HepG2 (cell line): ENCODE measurements at regions not wholly inside any gene's neighbourhood (a gene's known extent, or its start where the extent isn't known, plus 50 kb on each side); places are given as distances from the start of the nearest gene placed in this dataset.

Source experiments
- ATAC-seq: fragments of 200-7000 bp; cut with Tn5 transposase; 3 replicates; pipeline ENCODE4 v1.9.1; 2020; ENCODE audit warnings: mild to moderate bottlenecking, moderate library complexity
- BruUV-seq: library from RNA; stranded (reverse); fragments of 400-500 nt; replicated peaks from 2 replicates; lab custom pipeline; 2021; lab: Mats Ljungman, UMichigan
- CTCF ChIA-PET: fragments of 300-600 bp; formaldehyde crosslinking; extraction: SDS; loops from one replicate; lab custom pipeline; 2021; ENCODE audit warnings: low total read pairs, inconsistent platforms, low intra/inter-chr PET ratio; lab: Yijun Ruan, JAX
- POLR2A ChIA-PET: fragments of 350-600 bp; sonication (Branson Sonifier 250); formaldehyde crosslinking; loops from one replicate; lab custom pipeline; 2020; ENCODE audit warnings: antibody characterized with exemption, inconsistent platforms; lab: Yijun Ruan, JAX
- DNase-seq: peaks from one replicate; pipeline ENCODE4 v3.0.0-alpha.2; 2015; ENCODE audit warnings: low spot score
- FAIRE-seq: peaks from 3 replicates; lab custom pipeline; 2011; peaks lifted over from hg19 to GRCh38; lab: Jason Lieb, UNC
- H2AFZ ChIP-seq: one replicate; pipeline ENCODE4 v1.6.1; 2011; ENCODE audit warnings: low read length, inconsistent platforms
- H3K27ac ChIP-seq: fragments of 300-600 bp; 3 replicates; pipeline ENCODE4 v1.8.0; 2011; ENCODE audit warnings: mixed run types, mild to moderate bottlenecking, mixed read lengths, low read length, inconsistent platforms; ENCODE audit not compliant: insufficient read depth; ENCODE audit errors: extremely low read length
- H3K27me3 ChIP-seq, 2 experiments: fragments of 200-600 bp in 1 of 2; 2 replicates in 1 of 2; 3 replicates in 1 of 2; pipeline versions ENCODE4 v1.6.0 to v1.8.0; 2011; ENCODE audit warnings: low read length in 2 of 2, mild to moderate bottlenecking in 2 of 2, moderate library complexity in 2 of 2, inconsistent platforms in 1 of 2; ENCODE audit not compliant: insufficient read depth in 2 of 2, control insufficient read depth in 1 of 2
- H3K36me3 ChIP-seq, 2 experiments: fragments of 200-600 bp in 1 of 2; replicated peaks in 1 of 2; 2 replicates in 1 of 2; 3 replicates in 1 of 2; pipeline versions ENCODE4 v1.5.1 to v1.8.0; 2011; ENCODE audit warnings: low read length in 2 of 2, inconsistent platforms in 1 of 2; ENCODE audit not compliant: insufficient read depth in 2 of 2, control insufficient read depth in 1 of 2
- H3K4me1 ChIP-seq: 2 replicates; pipeline ENCODE4 v1.5.1; 2012; ENCODE audit warnings: low read length, inconsistent platforms; ENCODE audit not compliant: insufficient read depth
- H3K4me2 ChIP-seq: 2 replicates; pipeline ENCODE4 v1.6.0; 2011; ENCODE audit warnings: low read depth, low read length, inconsistent platforms
- H3K4me3 ChIP-seq, 3 experiments: fragments of 200-600 bp in 1 of 3; sonication (generic), shearing (Covaris generic) in 1 of 3; replicated peaks in 1 of 3; 2 replicates each; pipeline ENCODE4 v1.5.1; 2011 to 2016; ENCODE audit warnings: low read length in 3 of 3, inconsistent platforms in 2 of 3, low read depth in 2 of 3, mild to moderate bottlenecking in 2 of 3, control low read depth in 1 of 3, mixed read lengths in 1 of 3; ENCODE audit not compliant: insufficient read depth in 1 of 3
- H3K79me2 ChIP-seq: one replicate; pipeline ENCODE4 v1.6.1; 2011; ENCODE audit warnings: low read length, inconsistent platforms; ENCODE audit not compliant: insufficient read depth
- H3K9ac ChIP-seq: 2 replicates; pipeline ENCODE4 v1.6.0; 2011; ENCODE audit warnings: mild to moderate bottlenecking, low read depth, low read length, inconsistent platforms; ENCODE audit not compliant: insufficient read depth
- H3K9me3 ChIP-seq: 2 replicates; pipeline ENCODE4 v1.5.1; 2012; ENCODE audit warnings: mild to moderate bottlenecking, low read length
- H4K20me1 ChIP-seq: 2 replicates; pipeline ENCODE4 v1.6.0; 2011; ENCODE audit warnings: inconsistent platforms, mild to moderate bottlenecking, low read length, moderate library complexity; ENCODE audit not compliant: insufficient read depth
- HINFP ChIP-seq: sonication (generic); formaldehyde crosslinking; IDR thresholded peaks from 2 replicates; pipeline ENCODE4 v1.4.0; 2020; ENCODE audit warnings: low read depth, mild to moderate bottlenecking, missing genetic modification reagents
- HMG20B ChIP-seq: conservative IDR thresholded peaks from 2 replicates; pipeline ENCODE4 v1.6.1; 2016; ENCODE audit warnings: missing genetic modification reagents, missing compliant biosample characterization
- NPAS2 ChIP-seq: sonication (generic); formaldehyde crosslinking; IDR thresholded peaks from 2 replicates; pipeline ENCODE4 v1.8.0; 2022; ENCODE audit warnings: mild to moderate bottlenecking, missing genetic modification reagents, borderline replicate concordance
- ONECUT2 ChIP-seq: sonication (generic); formaldehyde crosslinking; IDR thresholded peaks from 2 replicates; pipeline ENCODE4 v1.4.0; 2020; ENCODE audit warnings: missing genetic modification reagents
- PITX1 ChIP-seq: sonication (generic); formaldehyde crosslinking; IDR thresholded peaks from 2 replicates; pipeline ENCODE4 v1.5.1; 2020; ENCODE audit warnings: mild to moderate bottlenecking, missing genetic modification reagents
- SALL2 ChIP-seq: sonication (generic); formaldehyde crosslinking; IDR thresholded peaks from 2 replicates; pipeline ENCODE4 v1.8.1; 2023; ENCODE audit warnings: mild to moderate bottlenecking, missing genetic modification reagents, inconsistent platforms
- SKI ChIP-seq: fragments of 450-650 bp; IDR thresholded peaks from one replicate; pipeline ENCODE4 v1.6.1; 2018; ENCODE audit warnings: mild to moderate bottlenecking; ENCODE audit not compliant: partially characterized antibody
- SRY ChIP-seq: sonication (generic); formaldehyde crosslinking; IDR thresholded peaks from 2 replicates; pipeline ENCODE4 v1.8.0; 2022; ENCODE audit warnings: mild to moderate bottlenecking, missing genetic modification reagents
- TEF ChIP-seq: sonication (generic); formaldehyde crosslinking; IDR thresholded peaks from 2 replicates; pipeline ENCODE4 v1.5.0; 2020; ENCODE audit warnings: missing genetic modification reagents
- ZBTB10 ChIP-seq: sonication (generic); formaldehyde crosslinking; IDR thresholded peaks from 2 replicates; pipeline ENCODE4 v1.4.0; 2020; ENCODE audit warnings: missing genetic modification reagents, borderline replicate concordance
- ZFY ChIP-seq: sonication (generic); formaldehyde crosslinking; IDR thresholded peaks from 2 replicates; pipeline ENCODE4 v1.4.0; 2020; ENCODE audit warnings: missing genetic modification reagents
- ZMYM2 ChIP-seq: sonication (generic); formaldehyde crosslinking; IDR thresholded peaks from 2 replicates; pipeline ENCODE4 v1.8.0; 2022; ENCODE audit warnings: mild to moderate bottlenecking, missing genetic modification reagents
- ZNF407 ChIP-seq: sonication (generic); formaldehyde crosslinking; IDR thresholded peaks from one replicate; pipeline ENCODE4 v1.5.1; 2020; ENCODE audit warnings: mild to moderate bottlenecking, missing genetic modification reagents; ENCODE audit errors: not compliant biosample characterization
- WGBS: methylation state at CpG from one replicate; pipeline ENCODE4 v1.1.6; 2017; ENCODE audit warnings: low lambda C conversion rate; 5-methylcytosine and 5-hydroxymethylcytosine counted together
- in situ Hi-C: cut with HindIII; loops from 2 replicates; pipeline ENCODE4 v1.10.0; 2017; ENCODE audit warnings: low pct_unique_long_range_greater_than_20kb; ENCODE audit not compliant: extremely low pct_ligation_motif_present
- intact Hi-C: fragments of 100-400 bp; cut with micrococcal nuclease; formaldehyde crosslinking; loops from one replicate; pipeline ENCODE4 v1.10.0; 2022; ENCODE audit not compliant: unreplicated experiment

GRCh38 chr13:28588296-28588695 lies 70.6 kb upstream of the POMP start:
- ChIA-PET CTCF (no interaction called here), POLR2A (no interaction called here)
- in situ Hi-C loops: no loop called here
- Histone ChIP-seq H3K9me3 (no peaks in the 10 kb centered on the region), H3K36me3 (no peaks in the 10 kb centered on the region), H2AFZ (no peak overlapping the region), H3K9ac (no peak overlapping the region), H3K4me3 (no peak overlapping the region), H3K4me2 (no peak overlapping the region), H3K27me3 (no peaks in the 10 kb centered on the region), H3K27ac (no peak overlapping the region), H4K20me1 (no peaks in the 10 kb centered on the region), H3K4me1 (no peaks in the 10 kb centered on the region), H3K79me2 (no peaks in the 10 kb centered on the region)
- no peak for ATAC-seq
- WGBS: 46% methylated on average over 5 of the region's 5 CpGs
- no peak for DNase-seq
- intact Hi-C loops: no loop called here
- FAIRE-seq: no peak
- BruUV-seq: no TSS peak
- TF ChIP-seq ZMYM2 (CRISPR knock-in tag): no peak
- no peak for TF ChIP-seq TEF
- TF ChIP-seq ZFY: no peak
- TF ChIP-seq HMG20B: no peak
- TF ChIP-seq SRY (CRISPR knock-in tag): no peak
- no peak for TF ChIP-seq SKI
- no peak for TF ChIP-seq PITX1 (CRISPR knock-in tag)
- TF ChIP-seq ONECUT2: no peak
- TF ChIP-seq NPAS2 (CRISPR knock-in tag): no peak
- no peak for TF ChIP-seq ZNF407
- no peak for TF ChIP-seq SALL2 (CRISPR knock-in tag)
- no peak for TF ChIP-seq ZBTB10 (CRISPR knock-in tag)
- TF ChIP-seq HINFP (CRISPR knock-in tag): no peak
